Omental fat pad (tissue), 3 donors: ENCODE measurements at regions not wholly inside any gene's neighbourhood (a gene's known extent, or its start where the extent isn't known, plus 50 kb on each side); places are given as distances from the start of the nearest gene placed in this dataset.
"Not testable (repeated sequence)": the region's sequence is repeated elsewhere in the genome, so short reads cannot be mapped to it uniquely, and the experiment has no call there.

Experiments
- ATAC-seq: fragments of 150-250 bp; one replicate; pipeline ENCODE4 v1.9.1; 2016; ENCODE audit warnings: mild to moderate bottlenecking, moderate library complexity; ENCODE audit not compliant: low FRiP score
- DNase-seq: peaks from one replicate; pipeline ENCODE4 v3.0.0-alpha.2; 2019; ENCODE audit warnings: low spot score
- TF ChIP-seq, protein P1 (sequence below), 3 donors: fragments of 450-650 bp; IDR thresholded peaks; one replicate each; pipeline ENCODE4 v1.5.1; 2016 to 2017; ENCODE audit warnings: antibody characterized with exemption in 3 of 3, mild to moderate bottlenecking in 3 of 3, moderate library complexity in 2 of 3

DNA sequence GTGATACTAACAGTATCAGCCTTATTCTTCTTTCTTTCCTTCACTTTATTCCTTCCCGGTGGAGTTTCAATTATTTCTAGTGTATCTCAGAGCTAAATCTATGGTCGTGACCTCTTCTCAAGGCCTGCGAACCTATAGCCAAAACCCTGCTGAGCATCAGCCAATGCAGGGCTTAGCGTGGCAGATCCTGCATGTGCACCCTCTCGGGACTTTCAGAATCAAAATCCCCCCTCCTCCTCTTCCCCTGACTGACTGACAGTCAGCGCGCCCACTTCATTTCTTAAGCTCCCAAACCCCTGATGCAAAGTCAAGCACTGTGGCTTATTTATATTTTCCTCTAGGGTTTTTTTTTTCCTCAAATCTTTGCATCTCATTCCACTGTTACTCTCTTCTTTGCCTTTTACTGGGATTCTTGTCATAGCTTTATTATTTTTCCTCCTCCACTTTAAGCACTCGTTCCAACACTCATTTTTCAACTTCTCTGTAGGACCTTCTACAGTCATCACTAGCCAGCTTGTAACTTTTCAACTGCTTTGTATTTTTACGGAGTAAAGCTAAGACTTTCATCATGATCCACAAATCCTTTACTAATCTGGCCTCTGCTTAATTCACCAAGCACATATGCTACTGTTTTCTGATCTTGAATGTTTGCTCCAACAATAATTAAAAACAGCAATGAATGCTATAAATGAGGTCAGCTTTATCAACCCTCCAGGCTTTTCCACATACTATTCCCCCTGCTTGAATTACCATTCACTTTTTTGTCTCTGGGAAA is 896.5 kb upstream of the PIK3C3 start:
- TF ChIP-seq, protein P1, sequence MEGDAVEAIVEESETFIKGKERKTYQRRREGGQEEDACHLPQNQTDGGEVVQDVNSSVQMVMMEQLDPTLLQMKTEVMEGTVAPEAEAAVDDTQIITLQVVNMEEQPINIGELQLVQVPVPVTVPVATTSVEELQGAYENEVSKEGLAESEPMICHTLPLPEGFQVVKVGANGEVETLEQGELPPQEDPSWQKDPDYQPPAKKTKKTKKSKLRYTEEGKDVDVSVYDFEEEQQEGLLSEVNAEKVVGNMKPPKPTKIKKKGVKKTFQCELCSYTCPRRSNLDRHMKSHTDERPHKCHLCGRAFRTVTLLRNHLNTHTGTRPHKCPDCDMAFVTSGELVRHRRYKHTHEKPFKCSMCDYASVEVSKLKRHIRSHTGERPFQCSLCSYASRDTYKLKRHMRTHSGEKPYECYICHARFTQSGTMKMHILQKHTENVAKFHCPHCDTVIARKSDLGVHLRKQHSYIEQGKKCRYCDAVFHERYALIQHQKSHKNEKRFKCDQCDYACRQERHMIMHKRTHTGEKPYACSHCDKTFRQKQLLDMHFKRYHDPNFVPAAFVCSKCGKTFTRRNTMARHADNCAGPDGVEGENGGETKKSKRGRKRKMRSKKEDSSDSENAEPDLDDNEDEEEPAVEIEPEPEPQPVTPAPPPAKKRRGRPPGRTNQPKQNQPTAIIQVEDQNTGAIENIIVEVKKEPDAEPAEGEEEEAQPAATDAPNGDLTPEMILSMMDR (IDR thresholded peaks at IDR 0.05): no peak
- no peak for ATAC-seq
- no peak for DNase-seq

DNA sequence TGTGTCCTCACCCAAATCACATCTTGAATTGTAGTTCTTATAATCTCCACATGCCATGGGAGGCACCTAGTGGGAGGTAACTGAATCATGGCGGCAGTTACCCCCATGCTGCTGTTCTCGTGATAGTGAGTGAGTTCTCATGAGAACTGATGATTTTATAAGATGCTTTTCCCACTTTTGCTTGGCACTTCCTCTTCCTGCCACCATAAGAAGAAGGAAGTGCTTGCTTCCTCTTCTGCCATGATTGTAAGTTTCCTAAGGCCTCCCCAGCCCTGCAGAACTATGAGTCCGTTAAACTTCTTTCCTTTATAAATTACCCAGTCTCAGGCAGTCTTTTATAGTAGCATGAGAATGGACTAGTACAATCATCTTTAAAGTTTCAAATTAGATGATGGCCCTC is 902.4 kb upstream of the PIK3C3 start:
- TF ChIP-seq, protein P1 (IDR thresholded peaks at IDR 0.05): no peak
- no peak for DNase-seq

DNA sequence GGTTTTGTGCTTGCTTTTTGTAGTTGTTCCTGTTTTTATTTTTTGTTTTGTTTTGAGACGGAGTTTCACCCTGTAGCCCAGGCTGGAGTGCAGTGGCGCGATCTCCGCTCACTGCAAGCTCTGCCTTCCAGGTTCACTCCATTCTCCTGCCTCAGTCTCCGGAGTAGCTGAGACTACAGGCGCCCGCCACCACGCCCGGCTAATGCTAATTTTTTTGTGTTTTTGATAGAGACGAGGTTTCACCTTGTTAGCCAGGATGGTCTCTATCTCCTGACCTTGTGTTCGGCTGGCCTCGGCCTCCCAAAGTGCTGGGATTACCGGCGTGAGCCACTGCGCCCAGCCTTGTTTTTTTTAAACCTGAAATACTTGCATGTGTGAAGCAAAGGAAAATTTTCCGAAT is 908.8 kb upstream of the PIK3C3 start:
- not testable (repeated sequence) for ATAC-seq, DNase-seq

More for the DNA sequence above, 902.4 kb upstream of the PIK3C3 start:
- no peak for ATAC-seq

DNA sequence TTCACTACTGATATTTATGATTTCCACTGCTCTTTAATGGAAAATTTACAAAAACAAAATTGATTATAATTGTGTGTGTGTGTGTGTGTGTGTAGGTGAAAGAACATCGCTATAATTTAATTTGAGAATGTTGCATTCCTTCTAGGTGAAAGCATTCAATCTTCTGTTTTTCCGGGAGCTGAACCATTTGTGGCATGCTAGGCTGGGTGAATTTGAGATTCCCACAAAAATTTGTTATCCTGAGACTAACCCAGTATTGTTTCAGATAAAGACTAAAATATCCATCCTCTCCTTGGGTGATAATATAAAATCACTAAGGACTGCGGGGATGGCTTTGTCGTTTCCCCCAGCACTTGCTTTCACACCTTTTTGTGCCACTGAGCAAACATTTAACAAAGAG is 911.2 kb upstream of the PIK3C3 start:
- DNase-seq (no peak), ATAC-seq (no peak)
- TF ChIP-seq, protein P1 (IDR thresholded peaks at IDR 0.05): no peak

DNA sequence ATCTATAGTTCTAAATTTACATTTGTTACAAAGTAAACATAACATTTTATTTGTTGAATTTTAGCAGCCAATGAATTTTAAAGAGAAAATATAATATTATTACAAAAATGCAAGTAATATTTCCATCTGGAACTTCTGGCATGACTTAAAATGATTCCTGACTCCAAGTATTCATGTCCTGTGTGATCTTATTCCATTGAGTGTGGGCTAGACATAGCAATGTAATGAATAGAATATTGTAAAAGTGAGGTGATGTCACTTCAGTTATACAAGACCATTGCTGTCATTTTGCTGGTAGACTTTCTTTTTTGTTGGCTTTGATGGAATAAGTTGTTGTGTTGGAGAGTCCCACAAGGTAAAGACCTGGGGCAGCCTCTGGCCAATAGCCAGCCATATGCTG is 912.2 kb upstream of the PIK3C3 start:
- no peak for ATAC-seq
- TF ChIP-seq, protein P1 (IDR thresholded peaks at IDR 0.05): no peak

DNA sequence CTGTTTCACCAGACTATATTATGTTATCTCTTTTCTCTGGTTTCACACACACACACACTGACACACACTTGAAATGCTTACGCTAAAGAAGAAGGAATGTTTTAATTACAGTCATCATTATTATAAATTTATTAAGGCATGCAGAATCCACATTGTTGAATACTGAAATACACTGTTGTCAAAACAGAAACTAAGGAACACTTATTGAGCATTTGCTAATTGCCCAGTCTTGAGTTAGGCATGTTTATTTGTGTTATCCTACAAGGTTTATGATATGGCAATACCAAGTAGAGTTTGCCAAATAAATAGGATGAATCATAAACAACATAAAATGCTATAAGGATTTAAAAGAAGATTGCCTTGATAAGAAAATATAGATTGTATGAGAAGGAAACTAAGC is 917.0 kb upstream of the PIK3C3 start:
- DNase-seq: no peak
- ATAC-seq: no peak
- TF ChIP-seq, protein P1 (IDR thresholded peaks at IDR 0.05): no peak

More for the DNA sequence above, 912.2 kb upstream of the PIK3C3 start:
- no peak for DNase-seq

DNA sequence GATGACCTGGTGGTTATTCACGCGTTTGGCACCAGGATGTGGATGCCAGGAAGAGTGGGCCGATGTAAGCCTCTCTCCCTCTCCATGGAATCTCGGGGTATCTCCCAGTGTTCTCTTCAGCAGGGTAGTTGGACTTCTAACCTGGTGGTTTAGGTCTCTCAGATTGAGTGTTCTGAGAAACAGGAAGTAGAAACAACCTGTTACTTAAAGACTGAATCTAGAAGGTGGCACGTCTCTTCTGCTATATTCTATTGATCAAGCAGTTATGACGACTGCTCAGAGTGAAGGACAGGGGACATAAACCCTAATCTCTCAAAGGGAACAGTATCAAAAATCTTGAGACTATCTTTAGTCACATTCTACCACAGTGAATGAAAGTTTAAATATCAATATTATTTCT is 918.7 kb upstream of the PIK3C3 start:
- TF ChIP-seq, protein P1 (IDR thresholded peaks at IDR 0.05): no peak
- ATAC-seq: no peak

More for the DNA sequence above, 918.7 kb upstream of the PIK3C3 start:
- DNase-seq: no peak
